Upper lobe of left lung (tissue), 4 donors: ENCODE measurements at regions not wholly inside any gene's neighbourhood (a gene's known extent, or its start where the extent isn't known, plus 50 kb on each side); places are given as distances from the start of the nearest gene placed in this dataset.

ENCODE experiments used
- EP300 ChIP-seq, 4 donors: sonication (generic); formaldehyde crosslinking; IDR thresholded peaks; one replicate each; pipeline ENCODE4 v1.5.1; 2017; ENCODE audit warnings: antibody characterized with exemption in 4 of 4, control low read depth in 2 of 4
- POLR2A ChIP-seq, 4 donors: fragments of 450-650 bp; IDR thresholded peaks; one replicate each; pipeline ENCODE4 v1.5.1; 2016 to 2017; ENCODE audit warnings: antibody characterized with exemption in 4 of 4, mild to moderate bottlenecking in 2 of 4
- POLR2AphosphoS5 ChIP-seq, 2 donors: sonication (generic); formaldehyde crosslinking; IDR thresholded peaks; one replicate each; pipeline ENCODE4 v1.5.1; 2017; ENCODE audit warnings: antibody characterized with exemption in 2 of 2
- TF ChIP-seq, protein P1 (sequence below), 6 experiments: fragments of 450-650 bp in 4 of 6; fragments of 200-600 bp in 2 of 6; sonication (generic) in 2 of 6; IDR thresholded peaks; one replicate each; pipeline ENCODE4 v1.5.1; 2016 to 2019; ENCODE audit warnings: antibody characterized with exemption in 6 of 6

DNA sequence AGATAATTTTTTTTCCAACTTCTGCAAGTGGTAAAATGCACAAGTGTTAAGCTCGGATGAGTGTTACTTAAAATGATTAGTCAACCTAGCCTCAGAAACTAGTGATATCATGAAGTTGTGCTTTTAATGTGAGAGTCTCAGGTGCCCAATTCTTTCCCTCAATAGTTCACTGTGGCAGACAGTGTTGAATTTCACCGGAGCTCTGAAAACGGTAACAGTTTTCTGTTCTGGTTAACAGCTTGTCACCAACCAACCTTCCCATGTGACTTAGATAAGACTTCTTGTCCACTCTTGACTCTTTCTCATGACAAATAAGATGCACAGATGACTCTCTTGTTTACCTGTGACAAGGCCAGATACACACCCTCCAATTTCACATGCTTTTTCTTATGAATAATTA, 125.5 kb downstream of the OSTF1 start:
- TF ChIP-seq, protein P1, sequence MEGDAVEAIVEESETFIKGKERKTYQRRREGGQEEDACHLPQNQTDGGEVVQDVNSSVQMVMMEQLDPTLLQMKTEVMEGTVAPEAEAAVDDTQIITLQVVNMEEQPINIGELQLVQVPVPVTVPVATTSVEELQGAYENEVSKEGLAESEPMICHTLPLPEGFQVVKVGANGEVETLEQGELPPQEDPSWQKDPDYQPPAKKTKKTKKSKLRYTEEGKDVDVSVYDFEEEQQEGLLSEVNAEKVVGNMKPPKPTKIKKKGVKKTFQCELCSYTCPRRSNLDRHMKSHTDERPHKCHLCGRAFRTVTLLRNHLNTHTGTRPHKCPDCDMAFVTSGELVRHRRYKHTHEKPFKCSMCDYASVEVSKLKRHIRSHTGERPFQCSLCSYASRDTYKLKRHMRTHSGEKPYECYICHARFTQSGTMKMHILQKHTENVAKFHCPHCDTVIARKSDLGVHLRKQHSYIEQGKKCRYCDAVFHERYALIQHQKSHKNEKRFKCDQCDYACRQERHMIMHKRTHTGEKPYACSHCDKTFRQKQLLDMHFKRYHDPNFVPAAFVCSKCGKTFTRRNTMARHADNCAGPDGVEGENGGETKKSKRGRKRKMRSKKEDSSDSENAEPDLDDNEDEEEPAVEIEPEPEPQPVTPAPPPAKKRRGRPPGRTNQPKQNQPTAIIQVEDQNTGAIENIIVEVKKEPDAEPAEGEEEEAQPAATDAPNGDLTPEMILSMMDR (IDR thresholded peaks at IDR 0.05): no peak
- TF ChIP-seq POLR2A (IDR thresholded peaks at IDR 0.05): no peak
- TF ChIP-seq EP300 (IDR thresholded peaks at IDR 0.05): no peak
- no peak for TF ChIP-seq POLR2AphosphoS5 (IDR thresholded peaks at IDR 0.05)
